ENCODE measurements at regions not wholly inside any gene's neighbourhood (a gene's known extent, or its start where the extent isn't known, plus 50 kb on each side); places are given as distances from the start of the nearest gene placed in this dataset.

- TF ChIP-seq CTCF (IDR thresholded peaks at IDR 0.05) = no peak
- TF ChIP-seq POLR2AphosphoS5 (IDR thresholded peaks at IDR 0.05; ENCODE audit: insufficient read depth in 1 of 2, low read depth in 1 of 2) = no peak
Observed at GRCh38 chr5:4245511-4245910, 649.9 kb downstream of the IRX1 start.
